Retina (tissue), 1 donor: ENCODE measurements at regions not wholly inside any gene's neighbourhood (a gene's known extent, or its start where the extent isn't known, plus 50 kb on each side); places are given as distances from the start of the nearest gene placed in this dataset.

Source experiments
- DNase-seq: peaks from one replicate; pipeline ENCODE4 v3.0.0-alpha.2; 2016

- DNase-seq, result no peak
Measured at GRCh38 chr16:51353055-51353454, 202.0 kb upstream of the SALL1 start.

- DNase-seq, result no peak
Measured at GRCh38 chr16:51349626-51350025, 198.6 kb upstream of the SALL1 start.

DNA sequence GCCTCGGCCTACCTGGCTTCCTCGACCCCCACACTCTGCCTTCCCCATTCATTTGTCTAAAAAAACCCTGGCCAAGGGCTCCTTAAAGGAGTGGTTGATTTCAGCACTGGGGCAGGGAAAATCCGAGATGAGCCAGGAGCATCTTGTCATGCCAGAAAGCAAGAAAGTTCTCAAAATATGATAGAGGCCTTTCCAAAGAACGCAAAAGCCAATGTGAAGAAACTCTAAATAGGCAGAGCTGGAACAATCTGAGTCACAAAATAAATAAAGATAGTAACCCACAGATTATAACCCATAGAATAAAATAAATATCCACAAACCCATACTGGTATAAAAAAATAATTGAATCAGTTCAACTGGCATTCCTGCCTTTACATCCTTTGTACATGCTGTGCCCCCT, 192.3 kb upstream of the SALL1 start:
- no peak for DNase-seq

GRCh38 chr16:51341204-51341603, 190.1 kb upstream of the SALL1 start:
- no peak for DNase-seq

DNA sequence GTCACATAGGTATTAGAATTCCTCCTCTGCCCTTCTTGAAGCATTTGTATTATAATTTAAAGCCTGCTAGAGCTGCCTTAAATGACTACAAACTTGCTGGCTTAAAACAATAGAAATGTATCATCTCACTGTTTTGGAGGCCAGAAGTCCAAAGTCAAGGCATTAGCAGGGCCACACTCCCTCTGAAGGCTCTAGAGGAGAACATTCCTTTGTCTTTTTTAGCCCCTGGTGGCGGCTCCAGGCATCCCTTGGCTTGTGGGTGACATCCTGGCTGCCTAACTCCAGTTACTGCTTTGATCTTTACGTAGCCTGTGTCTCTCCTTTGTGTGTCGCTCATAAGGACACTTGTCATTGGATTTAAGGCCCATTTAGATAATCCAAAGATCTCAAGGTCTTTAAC, 186.6 kb upstream of the SALL1 start:
- DNase-seq, result no peak

DNA sequence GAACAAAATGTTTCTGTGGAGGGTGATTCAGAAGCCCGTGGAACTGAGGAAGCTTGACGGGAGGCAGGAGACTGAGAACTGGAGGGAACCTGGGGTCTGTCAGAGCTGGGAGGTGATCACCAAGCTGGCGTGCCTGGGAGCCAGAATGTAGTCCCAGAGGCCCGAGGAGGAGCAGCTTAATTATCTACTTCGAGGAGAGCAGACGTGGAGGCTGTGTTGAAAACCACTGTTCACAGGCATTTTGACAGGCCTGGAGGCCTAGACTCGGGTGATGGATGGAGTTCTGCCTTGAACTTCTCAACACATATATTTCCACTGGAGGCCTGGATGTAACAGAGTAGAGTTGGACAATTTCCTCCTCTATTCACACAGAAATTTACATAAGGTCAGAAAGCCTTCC, 177.7 kb upstream of the SALL1 start:
- DNase-seq, result no peak

DNA sequence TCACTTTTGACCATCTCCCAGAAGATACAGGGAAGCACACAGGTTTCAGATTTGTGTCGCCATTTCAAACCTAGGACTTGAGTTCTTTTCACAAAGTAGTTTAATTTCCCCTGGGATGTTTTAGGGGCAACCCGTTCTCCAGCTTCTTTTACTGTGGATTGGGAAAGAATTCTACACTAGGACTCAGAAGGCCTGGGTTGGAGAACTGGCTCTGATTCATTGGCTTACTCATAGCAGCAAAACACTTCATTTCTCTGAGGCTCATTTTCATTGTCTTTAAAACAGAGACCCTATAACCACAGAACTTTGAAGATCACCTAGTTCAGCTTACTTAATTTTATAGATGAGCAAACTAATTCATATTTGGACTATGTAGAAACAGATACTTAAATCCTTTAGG, 175.9 kb upstream of the SALL1 start:
- no peak for DNase-seq

- no peak for DNase-seq
Measured at GRCh38 chr16:51326131-51326856, 175.2 kb upstream of the SALL1 start.

DNA sequence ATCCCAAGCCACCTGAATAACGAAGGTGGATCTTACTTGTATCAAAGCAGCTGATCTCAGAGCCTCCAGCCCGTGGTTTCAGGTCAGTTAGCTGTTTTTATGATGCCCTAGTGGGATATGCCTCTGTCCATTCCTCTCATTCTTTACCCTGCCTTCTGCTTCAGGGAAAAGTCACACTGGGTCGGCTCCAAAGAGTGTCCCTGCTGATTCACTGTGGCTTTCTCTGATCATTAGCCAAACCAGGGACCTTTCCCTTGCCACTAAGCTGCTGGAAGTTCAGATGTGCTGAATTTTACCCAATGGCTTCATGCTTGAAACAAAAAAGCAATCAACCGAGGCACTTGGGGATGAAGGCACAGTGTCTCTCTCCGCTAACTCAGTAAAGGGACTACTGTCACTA, 170.2 kb upstream of the SALL1 start:
- no peak for DNase-seq

DNA sequence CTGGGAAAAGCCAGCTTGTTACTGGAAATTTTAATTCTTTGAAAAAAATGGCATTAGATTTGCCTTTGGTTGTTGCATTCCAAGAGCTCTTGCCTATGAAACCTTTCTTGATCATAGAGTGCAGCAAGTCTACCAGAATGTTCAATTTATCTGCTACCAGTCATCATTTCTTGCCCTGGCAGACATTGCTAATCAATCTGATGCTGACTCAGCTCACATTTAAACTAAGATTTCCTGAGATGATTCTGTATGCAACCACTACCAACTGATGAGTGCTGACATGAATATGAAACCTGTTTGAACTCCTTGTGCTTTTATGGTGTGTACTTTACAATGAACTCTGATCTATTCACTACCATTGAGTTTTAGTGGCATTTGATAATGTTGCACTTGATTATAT, 166.5 kb upstream of the SALL1 start:
- no peak for DNase-seq

- DNase-seq, result no peak
Measured at GRCh38 chr16:51313198-51313597, 162.1 kb upstream of the SALL1 start.

DNA sequence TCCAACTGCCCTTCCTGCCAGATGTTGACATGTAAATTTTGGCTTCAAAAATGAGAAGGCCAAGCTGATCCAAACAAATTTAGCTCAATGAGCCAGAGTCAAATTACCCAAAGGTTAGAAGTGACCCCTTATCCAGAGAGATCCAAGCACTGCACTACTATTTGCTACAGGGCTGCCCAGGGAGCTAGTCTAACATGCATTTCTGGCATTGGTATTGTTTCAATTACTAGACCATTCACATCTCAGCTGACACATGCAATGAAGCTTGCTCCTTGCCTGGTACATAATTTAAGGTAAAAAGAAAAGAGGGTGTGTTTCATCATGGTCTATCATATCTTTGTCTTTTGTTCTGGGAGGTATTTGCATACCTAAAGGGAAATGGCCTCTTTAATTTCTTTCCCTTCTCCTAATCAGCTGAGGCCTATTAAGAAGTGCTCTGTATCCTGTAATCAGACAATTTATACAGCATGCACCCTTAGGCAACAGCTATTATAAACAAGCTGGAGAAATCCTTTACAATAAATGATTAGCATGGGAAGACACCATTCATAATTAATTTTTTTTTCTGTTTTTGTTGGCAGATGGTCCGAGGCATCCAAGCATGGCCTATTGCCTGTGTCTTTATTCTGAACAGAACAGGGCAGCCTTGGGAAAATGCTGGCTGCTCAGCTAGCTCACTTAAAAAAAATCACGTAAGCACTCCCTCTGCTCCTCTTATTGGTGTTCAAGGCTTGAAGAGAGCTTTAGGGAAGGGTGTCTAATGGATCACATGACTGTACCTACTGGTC, 161.5 kb upstream of the SALL1 start:
- peak; percentile 43 for DNase-seq

DNA sequence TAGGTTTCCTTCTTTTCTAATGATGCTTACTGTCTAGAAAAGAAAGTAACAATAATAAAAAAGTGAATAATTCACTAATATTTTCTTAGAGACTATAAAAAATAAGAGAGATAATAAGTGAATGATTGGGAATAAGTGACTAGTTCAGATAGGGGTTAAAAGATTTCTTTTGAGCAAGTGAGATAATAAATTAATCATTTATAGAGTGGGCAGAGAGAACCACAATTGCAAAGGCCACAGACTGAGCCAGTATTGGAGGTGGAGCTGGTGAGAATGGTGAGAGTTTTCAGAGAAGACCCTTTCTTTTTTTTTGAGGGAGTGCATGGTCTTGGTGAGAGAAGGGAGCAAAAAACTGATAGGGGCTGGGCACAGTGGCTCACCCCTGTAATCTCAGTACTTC, 159.1 kb upstream of the SALL1 start:
- no peak for DNase-seq

GRCh38 chr16:51306886-51307595, 156.0 kb upstream of the SALL1 start:
- no peak for DNase-seq

DNA sequence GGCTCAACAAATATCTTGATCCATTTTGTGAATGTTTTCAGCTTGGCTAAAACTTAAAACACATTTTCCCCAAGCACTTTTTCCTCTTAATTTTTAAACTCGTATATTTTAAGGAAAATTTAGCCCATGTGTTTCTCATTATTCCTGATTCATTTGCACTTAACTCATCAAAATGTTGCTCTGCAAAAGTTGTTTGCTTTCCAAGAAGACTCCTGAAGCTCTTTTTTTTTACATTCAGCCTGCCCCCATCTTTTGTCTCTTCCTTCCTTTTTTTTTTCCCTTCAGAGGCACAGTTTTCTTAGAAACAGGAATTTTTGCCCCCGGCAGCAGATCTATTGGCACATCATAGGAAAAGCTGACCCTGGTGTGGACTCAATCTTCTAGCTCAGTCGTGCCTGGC, 155.0 kb upstream of the SALL1 start:
- no peak for DNase-seq

DNA sequence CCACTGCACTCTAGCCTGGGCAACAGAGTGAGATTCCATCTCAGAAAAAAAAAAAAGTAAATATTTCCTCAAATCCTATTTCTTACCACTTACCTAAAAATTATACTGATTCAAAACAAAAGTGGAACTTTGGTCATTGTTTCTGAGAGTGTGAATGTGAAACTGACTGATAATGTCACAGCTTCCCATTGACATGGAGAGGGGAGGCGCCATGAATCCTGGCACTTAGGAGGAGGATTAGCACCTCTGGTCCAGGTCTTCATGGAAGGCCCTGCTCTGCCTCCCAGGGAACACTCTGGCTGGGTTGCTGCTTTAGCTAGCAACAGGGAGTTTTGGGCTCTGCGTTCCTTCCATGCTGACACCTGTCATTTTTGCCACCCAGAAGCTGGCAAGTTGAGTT, 154.3 kb upstream of the SALL1 start:
- DNase-seq, result no peak

DNA sequence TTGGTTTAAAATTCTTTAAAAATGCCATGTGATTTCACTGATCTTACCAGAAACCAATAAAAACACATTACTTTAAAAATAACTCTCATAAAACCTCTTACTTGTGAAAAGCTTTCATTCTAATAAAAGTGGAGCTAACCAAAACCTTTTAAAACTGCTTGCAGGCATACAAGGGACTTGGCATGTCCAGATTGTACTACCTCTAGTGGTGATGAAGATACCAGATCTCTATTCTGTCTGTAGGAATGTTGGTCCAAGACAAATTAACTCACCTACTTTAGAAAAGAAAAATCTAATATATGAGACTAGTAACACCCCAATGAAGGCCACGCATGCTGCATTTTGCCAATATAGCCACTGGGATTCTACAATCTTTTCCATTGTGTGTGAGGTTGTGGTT, 151.0 kb upstream of the SALL1 start:
- DNase-seq, result no peak

DNA sequence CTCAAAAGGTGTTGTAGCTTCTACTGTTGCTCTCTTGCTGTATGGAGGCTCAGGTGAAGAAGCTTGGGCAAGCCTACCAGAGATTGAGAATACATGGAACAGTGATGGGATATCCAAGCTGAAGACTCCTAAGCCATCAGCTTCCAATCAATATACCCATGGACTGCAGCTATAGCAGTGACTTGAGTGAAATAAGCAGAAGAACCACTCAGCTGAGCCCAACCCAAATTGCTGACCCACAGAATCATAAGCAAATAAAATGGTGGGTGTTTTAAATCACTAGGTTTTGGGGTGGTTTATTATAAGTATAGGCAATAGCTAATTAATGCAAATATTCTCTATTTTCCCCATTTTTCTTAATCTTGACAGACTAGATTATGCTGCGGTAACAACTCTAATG, 147.7 kb upstream of the SALL1 start:
- no peak for DNase-seq

- no peak for DNase-seq
Measured at GRCh38 chr16:51290442-51291285, 139.6 kb upstream of the SALL1 start.

GRCh38 chr16:51289336-51289735, 138.3 kb upstream of the SALL1 start:
- no peak for DNase-seq

DNA sequence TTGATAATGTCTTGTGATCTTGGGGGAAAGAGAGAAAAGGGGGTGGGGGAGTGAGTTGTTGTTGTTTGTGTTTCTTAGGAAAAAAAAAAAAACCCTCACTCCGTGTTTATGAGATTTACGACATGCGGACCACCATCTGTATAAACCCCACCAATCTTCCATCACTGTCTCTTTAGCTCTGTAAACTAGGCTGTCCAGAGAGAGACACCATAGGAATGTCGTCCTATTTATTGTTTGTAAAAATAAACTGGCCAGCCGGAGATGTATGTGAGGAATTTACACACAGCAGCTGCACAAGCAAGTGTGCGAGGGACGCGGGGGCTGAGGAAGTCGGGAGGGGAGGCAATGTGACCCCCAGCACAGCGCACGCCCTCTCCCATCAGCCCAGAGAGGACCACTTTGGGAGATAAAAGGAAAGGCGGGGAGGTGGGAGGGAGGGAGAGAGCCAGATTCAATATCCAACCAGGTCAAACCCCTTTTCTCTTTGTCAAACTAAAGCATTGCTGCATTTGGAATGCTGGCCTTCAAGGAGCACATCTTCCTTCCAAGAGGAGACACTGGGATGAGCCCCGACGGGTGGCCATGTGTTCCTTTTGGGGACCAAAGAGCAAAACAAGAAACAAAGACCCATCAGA, 136.2 kb upstream of the SALL1 start:
- DNase-seq, result no peak

DNA sequence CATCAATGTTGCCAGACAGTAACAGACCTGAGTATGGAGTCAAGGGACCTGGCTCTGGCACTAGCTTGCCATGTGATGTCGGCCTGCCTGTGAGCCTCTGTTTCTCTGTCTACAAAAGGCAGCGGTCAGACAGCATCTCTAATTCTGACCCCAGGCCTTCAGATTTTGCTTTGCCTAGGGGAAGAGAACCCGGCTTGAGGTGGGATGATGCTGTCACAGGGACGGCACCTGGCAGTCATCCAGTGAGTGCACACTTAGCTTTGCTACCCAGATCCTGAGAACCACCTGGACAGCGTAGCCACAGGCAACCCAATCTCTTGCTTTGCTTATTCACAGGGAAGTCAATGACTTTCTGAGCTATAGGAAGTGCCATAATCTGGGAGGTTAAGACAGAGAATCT, 135.2 kb upstream of the SALL1 start:
- DNase-seq, result no peak

GRCh38 chr16:51276336-51276735, 125.3 kb upstream of the SALL1 start:
- DNase-seq, result no peak
